ENCODE measurements at regions not wholly inside any gene's neighbourhood (a gene's known extent, or its start where the extent isn't known, plus 50 kb on each side); places are given as distances from the start of the nearest gene placed in this dataset.

DNA sequence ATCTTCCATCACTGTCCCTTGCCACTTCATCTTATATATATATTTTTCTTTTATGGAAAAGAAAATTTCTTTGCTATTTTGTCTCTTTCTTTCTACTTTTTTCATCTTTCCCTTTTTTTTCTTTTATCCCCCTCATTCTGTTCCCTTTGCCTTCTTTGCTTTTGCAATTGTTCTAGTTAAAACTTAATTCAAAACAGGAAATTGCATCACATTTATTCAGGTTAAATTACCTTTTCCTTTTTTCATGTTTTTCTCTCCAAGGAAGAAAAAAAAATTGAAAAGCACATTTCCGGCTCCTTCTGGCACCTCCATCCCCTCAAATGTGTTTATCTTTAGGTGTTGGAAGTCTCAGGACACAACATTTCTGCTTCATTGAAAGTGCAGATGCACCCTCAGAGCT is 176.9 kb downstream of the FGF1 start:
- TF ChIP-seq POLR2AphosphoS5 (IDR thresholded peaks at IDR 0.05; ENCODE audit: low read depth, low read length) (no peak), POLR2A (IDR thresholded peaks at IDR 0.05; ENCODE audit: low read depth, low read length) (no peak), PAX5 (IDR thresholded peaks at IDR 0.05; ENCODE audit: insufficient read depth, low read length, severe bottlenecking) (no peak), SPI1 (IDR thresholded peaks at IDR 0.05; ENCODE audit: low read depth, low read length) (no peak), POU2F2 (IDR thresholded peaks at IDR 0.05; ENCODE audit: low read depth, low read length) (no peak)

All from GM12891 (cell line).